ENCODE measurements at regions not wholly inside any gene's neighbourhood (a gene's known extent, or its start where the extent isn't known, plus 50 kb on each side); places are given as distances from the start of the nearest gene placed in this dataset.
"Not testable (repeated sequence)": the region's sequence is repeated elsewhere in the genome, so short reads cannot be mapped to it uniquely, and the experiment has no call there.

GRCh38 chr11:67940440-67940839 lies 63.5 kb downstream of the UNC93B1 start:
- not testable (repeated sequence) for DNase-seq (ENCODE audit: low read depth in 1 of 2, low spot score in 1 of 2)

GRCh38 chr11:67938964-67939363 lies 64.9 kb downstream of the UNC93B1 start:
- DNase-seq (ENCODE audit: low read depth in 1 of 2, low spot score in 1 of 2) = not testable (repeated sequence)

- not testable (repeated sequence) for DNase-seq (ENCODE audit: low read depth in 1 of 2, low spot score in 1 of 2)
These were observed 65.5 kb downstream of the UNC93B1 start for GRCh38 chr11:67938371-67938770.

GRCh38 chr11:67923565-67923964 lies 80.3 kb downstream of the UNC93B1 start:
- DNase-seq (ENCODE audit: low read depth in 1 of 2, low spot score in 1 of 2) = not testable (repeated sequence)

- DNase-seq (ENCODE audit: low read depth in 1 of 2, low spot score in 1 of 2) = not testable (repeated sequence)
These were observed 83.4 kb downstream of the UNC93B1 start for GRCh38 chr11:67920546-67920945.

- DNase-seq (ENCODE audit: low read depth in 1 of 2, low spot score in 1 of 2) = not testable (repeated sequence)
These were observed 91.7 kb downstream of the UNC93B1 start for GRCh38 chr11:67912184-67912583.

GRCh38 chr11:67911211-67911610 lies 92.7 kb downstream of the UNC93B1 start:
- DNase-seq (ENCODE audit: low read depth in 1 of 2, low spot score in 1 of 2) = not testable (repeated sequence)

- DNase-seq (ENCODE audit: low read depth in 1 of 2, low spot score in 1 of 2) = not testable (repeated sequence)
These were observed 93.1 kb downstream of the UNC93B1 start for GRCh38 chr11:67910803-67911202.

GRCh38 chr11:67906969-67907368 lies 96.9 kb downstream of the UNC93B1 start:
- DNase-seq (ENCODE audit: low read depth in 1 of 2, low spot score in 1 of 2) = not testable (repeated sequence)

- not testable (repeated sequence) for DNase-seq (ENCODE audit: low read depth in 1 of 2, low spot score in 1 of 2)
These were observed 104.4 kb downstream of the UNC93B1 start for GRCh38 chr11:67899462-67899861.

GRCh38 chr11:67893487-67893886 lies 110.4 kb downstream of the UNC93B1 start:
- not testable (repeated sequence) for DNase-seq (ENCODE audit: low read depth in 1 of 2, low spot score in 1 of 2)

- not testable (repeated sequence) for DNase-seq (ENCODE audit: low read depth in 1 of 2, low spot score in 1 of 2)
These were observed 114.3 kb downstream of the UNC93B1 start for GRCh38 chr11:67889646-67890045.

GRCh38 chr11:67888056-67888455 lies 115.8 kb downstream of the UNC93B1 start:
- DNase-seq (ENCODE audit: low read depth in 1 of 2, low spot score in 1 of 2) = not testable (repeated sequence)

GRCh38 chr11:67886672-67887071 lies 117.2 kb downstream of the UNC93B1 start:
- DNase-seq (ENCODE audit: low read depth in 1 of 2, low spot score in 1 of 2) = not testable (repeated sequence)

GRCh38 chr11:67886207-67886606 lies 117.7 kb downstream of the UNC93B1 start:
- not testable (repeated sequence) for DNase-seq (ENCODE audit: low read depth in 1 of 2, low spot score in 1 of 2)

- not testable (repeated sequence) for DNase-seq (ENCODE audit: low read depth in 1 of 2, low spot score in 1 of 2)
These were observed 118.3 kb downstream of the UNC93B1 start for GRCh38 chr11:67885574-67885973.

- DNase-seq (ENCODE audit: low read depth in 1 of 2, low spot score in 1 of 2) = not testable (repeated sequence)
These were observed 118.9 kb downstream of the UNC93B1 start for GRCh38 chr11:67884761-67885558.

- not testable (repeated sequence) for DNase-seq (ENCODE audit: low read depth in 1 of 2, low spot score in 1 of 2)
These were observed 119.7 kb downstream of the UNC93B1 start for GRCh38 chr11:67884073-67884757.

- DNase-seq (ENCODE audit: low read depth in 1 of 2, low spot score in 1 of 2) = not testable (repeated sequence)
These were observed 121.6 kb downstream of the UNC93B1 start for GRCh38 chr11:67882304-67882703.

GRCh38 chr11:67881836-67882235 lies 122.1 kb downstream of the UNC93B1 start:
- not testable (repeated sequence) for DNase-seq (ENCODE audit: low read depth in 1 of 2, low spot score in 1 of 2)

GRCh38 chr11:67880594-67881196 lies 123.2 kb downstream of the UNC93B1 start:
- DNase-seq (ENCODE audit: low read depth in 1 of 2, low spot score in 1 of 2) = not testable (repeated sequence)

GRCh38 chr11:67878666-67879065 lies 125.2 kb downstream of the UNC93B1 start:
- not testable (repeated sequence) for DNase-seq (ENCODE audit: low read depth in 1 of 2, low spot score in 1 of 2)

Data from activated T-helper 1 cell treated with anti-CD3 and anti-CD28 coated beads, Interleukin-2, amount 50 U/mL, for 16 hours (primary cell).